ENCODE measurements at regions not wholly inside any gene's neighbourhood (a gene's known extent, or its start where the extent isn't known, plus 50 kb on each side); places are given as distances from the start of the nearest gene placed in this dataset.
"Not testable (repeated sequence)": the region's sequence is repeated elsewhere in the genome, so short reads cannot be mapped to it uniquely, and the experiment has no call there.

GRCh38 chr4:8735236-8736089, 136.2 kb downstream of the HMX1 start:
- DNase-seq = no peak

GRCh38 chr4:8732681-8733243, 138.9 kb downstream of the HMX1 start:
- DNase-seq = no peak

GRCh38 chr4:8732092-8732491, 139.5 kb downstream of the CPZ start:
- no peak for DNase-seq

- no peak for DNase-seq
These were observed 138.8 kb downstream of the CPZ start for GRCh38 chr4:8731364-8731763.

- DNase-seq = no peak
These were observed 138.1 kb downstream of the CPZ start for GRCh38 chr4:8730681-8731080.

- no peak for DNase-seq
These were observed 137.6 kb downstream of the CPZ start for GRCh38 chr4:8730159-8730558.

- DNase-seq = no peak
These were observed 137.0 kb downstream of the CPZ start for GRCh38 chr4:8729408-8730149.

GRCh38 chr4:8728536-8729407, 136.2 kb downstream of the CPZ start:
- no peak for DNase-seq

GRCh38 chr4:8727546-8728510, 135.3 kb downstream of the CPZ start:
- DNase-seq = no peak

GRCh38 chr4:8727131-8727530, 134.6 kb downstream of the CPZ start:
- no peak for DNase-seq

- DNase-seq = no peak
These were observed 133.8 kb downstream of the CPZ start for GRCh38 chr4:8726344-8726851.

- no peak for DNase-seq
These were observed 133.3 kb downstream of the CPZ start for GRCh38 chr4:8725845-8726244.

GRCh38 chr4:8725071-8725841, 132.7 kb downstream of the CPZ start:
- DNase-seq = no peak

- DNase-seq = no peak
These were observed 132.0 kb downstream of the CPZ start for GRCh38 chr4:8724436-8725070.

- DNase-seq = no peak
These were observed 130.8 kb downstream of the CPZ start for GRCh38 chr4:8723222-8723980.

- no peak for DNase-seq
These were observed 130.0 kb downstream of the CPZ start for GRCh38 chr4:8722556-8722955.

- DNase-seq = no peak
These were observed 129.1 kb downstream of the CPZ start for GRCh38 chr4:8721621-8722020.

GRCh38 chr4:8719421-8719820, 126.9 kb downstream of the CPZ start:
- no peak for DNase-seq

- DNase-seq = not testable (repeated sequence)
These were observed 124.9 kb downstream of the CPZ start for GRCh38 chr4:8717470-8717869.

Measured in fibroblast of skin of scalp (primary cell).